ENCODE measurements at regions not wholly inside any gene's neighbourhood (a gene's known extent, or its start where the extent isn't known, plus 50 kb on each side); places are given as distances from the start of the nearest gene placed in this dataset.
A peak's percentile ranks its signal among the peaks of the same experiment; 100 is the strongest.

DNA sequence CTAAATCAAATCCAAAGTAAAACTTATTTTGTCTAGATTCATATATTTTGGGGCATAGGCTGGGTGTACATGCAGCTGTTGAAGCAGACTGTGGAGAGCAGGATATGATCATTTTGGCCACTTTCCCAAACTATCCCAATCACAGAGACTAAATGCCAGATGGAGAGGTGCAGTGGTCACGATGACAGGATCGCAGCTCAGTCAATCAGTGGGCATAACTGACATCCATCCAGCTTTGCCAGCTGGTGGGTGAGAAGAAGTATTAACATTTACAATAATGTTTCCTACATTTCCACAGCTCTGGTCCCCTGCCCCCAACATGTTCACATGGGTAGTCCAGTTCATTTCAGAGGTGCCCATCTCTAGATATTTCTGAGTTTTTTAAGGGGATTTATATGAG lies 255.5 kb upstream of the SESN3 start:
- no peak for DNase-seq (ENCODE audit: low spot score)

DNA sequence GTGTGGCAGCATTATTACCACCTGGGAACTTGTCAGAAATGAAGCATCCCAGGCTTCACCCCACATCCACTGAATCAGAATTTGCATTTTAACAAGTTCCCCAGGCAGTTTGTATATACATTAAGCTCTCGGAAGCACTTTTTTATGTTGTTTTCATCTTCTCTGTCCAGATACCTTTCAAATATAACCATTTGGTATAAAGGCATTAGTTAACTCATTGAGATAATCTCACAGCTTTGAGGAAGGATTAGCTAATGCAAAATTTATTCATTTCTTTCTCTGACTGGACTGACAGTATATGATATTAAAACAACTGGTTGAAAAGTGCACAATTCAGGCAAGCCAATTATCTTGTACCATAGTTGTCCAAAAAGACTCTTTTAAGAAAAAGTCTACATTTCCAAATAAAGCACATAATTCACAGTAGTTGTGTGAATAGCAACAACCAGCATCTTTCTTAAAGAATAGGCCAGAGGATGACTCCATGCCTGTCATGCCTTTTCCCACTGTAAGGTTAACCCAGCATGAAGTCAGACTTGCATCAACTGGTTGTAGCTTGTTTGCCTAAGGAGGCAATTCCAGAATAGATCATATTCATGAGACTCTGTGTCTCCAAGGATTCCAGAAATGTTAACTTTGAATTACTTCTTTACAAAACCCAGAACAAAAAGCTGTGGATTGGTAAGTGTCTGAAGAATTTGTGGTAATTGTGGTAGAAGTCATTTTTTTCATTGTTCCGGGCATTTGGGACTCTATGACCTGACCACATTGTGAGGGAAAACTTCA lies 254.3 kb upstream of the SESN3 start:
- DNase-seq (ENCODE audit: low spot score), result no peak

GRCh38 chr11:95483339-95483738 lies 252.3 kb upstream of the SESN3 start:
- DNase-seq (ENCODE audit: low spot score), result no peak

DNA sequence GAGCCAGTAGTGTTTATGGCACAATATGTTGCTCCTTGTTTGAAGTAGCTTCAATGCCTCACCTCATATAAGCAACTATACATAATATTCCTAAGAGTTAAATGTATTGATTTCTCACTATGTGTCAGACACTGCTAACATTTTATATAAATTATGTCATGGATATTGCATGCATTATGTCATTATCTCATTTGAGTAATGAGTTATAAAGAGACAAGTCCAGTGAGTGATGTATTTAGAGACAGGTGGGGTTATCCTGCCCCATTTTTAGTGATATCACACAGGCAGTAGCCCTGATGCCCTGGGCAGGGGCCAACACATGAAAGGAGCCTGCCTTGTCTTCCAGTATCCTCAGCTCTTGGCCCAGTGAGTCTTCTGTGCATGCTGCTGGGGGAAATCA lies 247.0 kb upstream of the SESN3 start:
- no peak for DNase-seq (ENCODE audit: low spot score)

GRCh38 chr11:95469258-95469657 lies 238.3 kb upstream of the SESN3 start:
- DNase-seq (ENCODE audit: low spot score), result no peak

DNA sequence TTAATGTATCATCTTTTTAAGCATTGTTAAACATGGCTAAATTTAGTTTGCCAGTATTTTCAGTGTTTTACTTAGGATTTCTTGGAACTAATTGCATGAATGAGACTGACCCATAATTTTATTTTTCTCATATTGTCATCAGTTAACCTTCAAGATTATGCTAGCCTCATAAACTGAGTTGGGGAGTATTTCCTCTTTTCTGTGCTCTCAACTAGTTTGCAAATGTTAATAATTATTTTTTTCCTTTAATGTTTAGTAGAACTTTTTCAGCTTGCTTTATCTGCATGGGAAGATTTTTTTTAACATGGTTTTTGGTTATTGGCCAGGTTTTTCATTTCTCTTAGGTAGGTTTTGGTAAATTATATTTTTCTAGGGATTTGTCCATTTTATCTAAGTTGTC lies 235.4 kb upstream of the SESN3 start:
- DNase-seq (ENCODE audit: low spot score), result no peak

- no peak for DNase-seq (ENCODE audit: low spot score)
Observed at GRCh38 chr11:95465887-95466286, 234.9 kb upstream of the SESN3 start.

DNA sequence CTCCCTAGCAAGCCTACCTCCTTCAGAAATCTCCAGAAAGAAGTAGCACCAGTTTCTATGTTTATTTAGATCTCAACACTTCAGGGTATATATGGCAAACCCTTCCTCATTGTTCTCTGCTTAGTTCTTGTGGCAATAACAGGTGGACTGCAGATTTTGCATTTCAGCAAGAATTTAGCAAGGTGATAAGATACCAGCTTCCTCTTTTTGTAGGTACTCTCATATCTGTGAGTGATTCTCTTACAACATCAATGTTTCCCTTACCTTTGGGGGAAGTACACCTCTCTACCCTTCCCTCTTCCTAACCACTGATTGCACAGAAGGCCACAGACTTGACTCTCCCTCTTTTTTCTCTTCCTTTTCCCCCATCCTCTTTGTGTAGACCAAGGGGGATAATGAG lies 230.9 kb upstream of the SESN3 start:
- no peak for DNase-seq (ENCODE audit: low spot score)

- no peak for DNase-seq (ENCODE audit: low spot score)
Observed at GRCh38 chr11:95461348-95461747, 230.3 kb upstream of the SESN3 start.

DNA sequence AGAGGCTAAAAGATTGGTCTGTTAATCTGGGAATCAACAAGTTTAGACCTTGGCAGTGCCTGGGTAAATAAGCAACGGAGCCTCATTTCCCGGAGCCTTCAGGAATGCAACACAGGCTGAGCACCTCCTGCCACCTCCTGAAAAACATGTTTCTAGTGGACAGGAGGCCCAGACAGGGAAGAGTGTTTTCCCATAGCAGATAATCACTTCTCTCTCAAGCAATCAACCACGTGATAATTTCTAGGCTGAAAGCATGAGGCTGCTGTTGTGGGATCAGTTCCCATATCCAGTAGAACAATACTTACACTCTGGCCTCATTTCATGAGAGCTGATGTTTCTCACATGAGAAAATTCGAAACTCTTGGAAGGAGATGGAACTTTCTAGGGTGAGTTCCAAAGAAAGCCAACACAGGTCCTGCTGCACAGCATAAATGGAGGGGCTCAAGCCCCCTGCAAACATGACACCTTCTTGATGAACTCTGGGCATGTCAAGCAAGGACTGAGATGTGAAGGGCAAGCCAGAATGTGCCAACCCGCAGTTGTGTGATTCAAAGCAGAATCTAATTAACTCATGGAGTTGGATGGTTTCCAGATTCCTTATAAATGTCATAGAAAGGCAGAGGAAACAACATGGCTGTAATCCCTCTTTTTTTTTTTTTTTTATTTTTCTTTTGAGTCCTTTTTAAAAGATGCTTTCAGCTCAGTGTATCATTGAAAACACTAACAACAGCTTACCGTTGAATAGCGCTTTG lies 228.5 kb upstream of the SESN3 start:
- DNase-seq (ENCODE audit: low spot score), result no peak

- DNase-seq (ENCODE audit: low spot score), result no peak
Observed at GRCh38 chr11:95456714-95457491, 225.9 kb upstream of the SESN3 start.

- no peak for DNase-seq (ENCODE audit: low spot score)
Observed at GRCh38 chr11:95455228-95455970, 224.4 kb upstream of the SESN3 start.

DNA sequence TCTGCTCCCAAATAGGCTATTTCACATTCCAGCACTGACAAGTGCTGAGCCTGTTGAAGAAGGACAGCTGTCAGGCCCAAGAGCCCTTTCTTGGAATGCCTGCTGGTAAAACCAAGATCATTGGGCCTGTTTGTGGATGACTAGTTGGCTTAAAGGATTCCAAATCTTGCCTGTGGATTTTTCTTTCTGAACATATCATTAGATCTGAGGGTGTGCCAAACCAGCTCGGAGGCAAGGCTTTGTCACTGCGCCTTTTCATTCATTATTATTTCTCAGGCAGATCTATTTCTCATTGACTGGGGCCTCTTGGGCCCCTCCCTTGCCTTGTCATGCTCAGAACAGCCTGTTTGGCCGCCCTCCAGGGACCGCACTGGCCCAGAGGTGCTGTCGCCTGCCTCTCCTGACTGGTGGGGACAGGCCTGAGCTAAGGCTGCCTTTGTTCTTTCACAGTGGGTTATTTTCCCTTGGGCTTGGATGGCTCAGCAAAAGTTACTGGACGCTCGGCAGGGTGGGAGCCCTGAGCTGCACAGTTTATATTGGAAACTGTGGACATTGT lies 222.7 kb upstream of the SESN3 start:
- no peak for DNase-seq (ENCODE audit: low spot score)

DNA sequence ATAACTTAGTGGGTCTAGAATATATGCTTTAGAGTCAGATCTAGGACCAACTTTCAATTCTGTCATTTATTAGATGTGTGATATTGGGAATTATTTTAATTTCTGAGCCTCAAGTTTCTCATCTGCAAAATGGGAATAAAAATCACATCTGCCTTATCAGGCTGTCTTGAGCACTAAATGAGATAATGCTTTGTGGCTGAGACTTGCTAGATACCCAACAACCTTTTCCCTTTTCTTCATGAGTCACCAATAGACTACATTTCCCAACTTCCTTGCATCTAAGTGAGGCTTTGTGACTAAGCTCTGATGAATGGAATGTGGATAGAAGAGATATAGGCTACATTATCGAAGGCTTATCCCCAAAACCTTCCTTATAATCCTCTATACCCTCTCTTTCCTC lies 220.7 kb upstream of the SESN3 start:
- no peak for DNase-seq (ENCODE audit: low spot score)

- DNase-seq (ENCODE audit: low spot score), result no peak
Observed at GRCh38 chr11:95451261-95451660, 220.3 kb upstream of the SESN3 start.

- DNase-seq (ENCODE audit: low spot score), result no peak
Observed at GRCh38 chr11:95450547-95451123, 219.6 kb upstream of the SESN3 start.

DNA sequence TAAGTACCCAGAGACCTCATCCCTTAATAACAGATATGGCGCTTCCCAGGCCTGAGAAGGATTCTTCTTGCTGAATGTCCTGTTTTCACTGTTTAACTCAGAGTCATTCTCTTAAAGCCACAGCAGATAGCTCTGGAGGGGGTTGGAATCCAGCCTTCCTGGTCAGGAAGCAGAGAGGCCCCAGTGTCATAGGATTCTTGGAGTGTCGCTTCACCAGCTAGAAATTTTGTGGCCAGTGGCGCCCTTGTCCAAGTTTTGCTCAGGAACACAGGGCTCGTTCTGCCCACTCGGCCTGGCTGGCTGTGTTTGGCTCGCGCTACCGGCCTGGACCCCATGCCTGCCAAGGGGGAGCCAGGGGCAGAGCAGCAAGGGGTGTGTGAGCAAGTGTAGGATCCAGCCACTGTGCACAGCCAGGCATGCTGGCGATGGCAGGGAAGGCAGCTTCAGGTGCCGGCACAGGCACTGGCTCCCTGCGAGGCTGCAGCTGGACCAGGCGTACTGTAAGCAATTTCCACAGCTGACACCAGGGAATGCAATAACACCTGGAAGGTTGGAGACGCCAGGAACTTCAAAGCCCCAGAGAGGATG lies 214.8 kb upstream of the SESN3 start:
- no peak for DNase-seq (ENCODE audit: low spot score)

GRCh38 chr11:95444309-95445241 lies 213.6 kb upstream of the SESN3 start:
- no peak for DNase-seq (ENCODE audit: low spot score)

DNA sequence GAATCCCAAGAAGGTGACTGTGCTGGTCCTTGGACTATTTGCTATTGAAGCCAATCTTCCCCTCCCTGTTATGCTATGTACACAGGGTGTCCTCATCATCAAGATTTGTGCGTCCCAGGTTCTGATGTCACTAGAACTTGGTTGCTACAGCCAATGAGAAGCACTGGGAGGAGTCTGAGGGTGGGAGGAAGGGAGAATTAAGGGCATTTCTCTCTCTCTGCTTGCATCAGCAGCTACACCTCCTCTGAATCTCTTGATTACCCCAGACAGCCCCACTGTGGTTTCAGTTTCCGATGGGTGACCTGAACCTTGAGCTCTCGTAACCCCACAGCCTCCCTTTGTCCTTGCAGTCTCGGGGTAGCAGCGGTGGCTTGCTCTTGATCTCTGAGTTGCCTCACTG lies 212.4 kb upstream of the SESN3 start:
- DNase-seq (ENCODE audit: low spot score), result peak; percentile 6

GRCh38 chr11:95442531-95443050 lies 211.6 kb upstream of the SESN3 start:
- no peak for DNase-seq (ENCODE audit: low spot score)
